NT2/D1 (cell line): ENCODE measurements at regions not wholly inside any gene's neighbourhood (a gene's known extent, or its start where the extent isn't known, plus 50 kb on each side); places are given as distances from the start of the nearest gene placed in this dataset.

Experiments
- SUZ12 ChIP-seq: IDR thresholded peaks from 2 replicates; pipeline ENCODE4 v1.6.1; 2011; ENCODE audit not compliant: insufficient read length, insufficient read depth; ENCODE audit errors: extremely low read depth
- YY1 ChIP-seq: IDR thresholded peaks from 2 replicates; pipeline ENCODE4 v1.6.1; 2011; ENCODE audit not compliant: insufficient read length, insufficient read depth

DNA sequence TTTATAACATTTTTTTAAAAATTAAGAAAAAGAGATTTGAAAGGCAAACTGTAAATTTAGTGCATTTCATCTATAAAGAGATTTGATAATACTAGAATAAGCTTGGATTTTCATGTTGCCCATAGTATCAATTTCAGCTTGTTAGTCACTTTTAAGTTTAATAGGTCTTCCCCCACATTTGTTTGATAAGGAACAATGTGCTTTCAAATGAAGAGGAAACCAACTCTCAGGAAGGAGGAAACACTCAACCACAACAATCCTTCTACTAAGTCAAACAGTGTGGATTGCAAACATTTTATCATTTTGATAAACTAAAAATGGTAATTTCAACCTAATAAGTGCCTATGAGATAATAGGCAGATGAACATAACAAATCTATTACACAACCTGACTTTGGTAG lies 397.1 kb upstream of the CDH20 start:
- no peak for TF ChIP-seq YY1
- TF ChIP-seq SUZ12, result no peak
